HG02610 (cell line): ENCODE measurements at regions not wholly inside any gene's neighbourhood (a gene's known extent, or its start where the extent isn't known, plus 50 kb on each side); places are given as distances from the start of the nearest gene placed in this dataset.
"Not testable (repeated sequence)": the region's sequence is repeated elsewhere in the genome, so short reads cannot be mapped to it uniquely, and the experiment has no call there.

Source experiments
- ATAC-seq: cut with Tn5 transposase; IDR thresholded peaks from one replicate; pipeline ENCODE4 v1.9.1; 2021; ENCODE audit warnings: mild to moderate bottlenecking, moderate library complexity; ENCODE audit not compliant: unreplicated experiment

DNA sequence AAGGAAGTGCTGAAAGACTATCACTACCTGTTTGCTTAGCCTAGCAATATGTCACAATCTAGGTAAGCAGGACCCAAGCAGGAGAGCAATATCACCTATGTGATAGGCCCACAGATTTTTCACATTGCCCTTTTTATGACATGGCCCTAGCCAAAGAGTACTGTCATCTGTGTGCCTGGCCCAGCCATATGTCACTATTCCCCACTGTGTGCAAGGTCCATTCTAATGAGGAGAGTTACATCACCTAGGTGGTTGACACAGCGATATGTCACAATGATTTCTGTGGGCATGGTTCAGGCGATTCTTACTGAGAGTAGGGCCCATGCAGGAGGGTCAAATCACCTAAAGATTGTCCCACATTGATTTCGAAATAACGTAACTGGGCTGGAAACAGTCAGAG is 967.7 kb upstream of the AMELY start:
- no peak for ATAC-seq

- ATAC-seq, result no peak
Observed at GRCh38 chrY:7878719-7879118, 967.2 kb upstream of the AMELY start.

- no peak for ATAC-seq
Observed at GRCh38 chrY:7877458-7877857, 965.9 kb upstream of the AMELY start.

GRCh38 chrY:7874080-7874479 is 962.5 kb upstream of the AMELY start:
- ATAC-seq, result no peak

DNA sequence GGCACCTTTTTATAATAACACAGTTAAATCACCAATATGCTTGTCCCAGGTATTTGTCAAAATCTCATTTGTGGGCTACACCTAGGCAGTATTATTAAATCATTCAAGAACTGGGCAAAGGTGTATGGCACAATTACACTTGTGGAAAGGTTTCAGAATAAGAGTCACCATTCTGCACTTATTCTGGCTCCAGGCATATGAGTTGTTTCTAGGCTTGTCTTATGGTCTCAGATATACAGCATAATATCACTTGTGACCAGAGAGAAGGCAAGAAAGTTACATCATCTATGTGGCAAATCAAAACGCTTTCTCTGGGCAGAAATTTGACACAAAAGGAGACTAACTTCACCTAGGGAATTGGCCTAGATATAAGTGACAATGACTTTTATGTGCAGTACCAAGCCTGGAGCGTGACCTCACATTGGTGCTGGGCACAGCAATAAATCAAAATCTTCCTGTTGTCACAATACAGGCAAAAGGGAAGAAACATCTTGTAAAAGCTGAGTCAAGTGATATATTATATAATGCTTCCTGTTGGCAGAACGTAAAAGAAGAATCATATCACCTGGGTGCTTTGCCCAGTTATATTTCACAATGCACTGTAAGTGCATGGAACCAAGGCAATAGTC is 959.9 kb upstream of the AMELY start:
- ATAC-seq, result no peak

GRCh38 chrY:7866976-7867375 is 955.4 kb upstream of the AMELY start:
- ATAC-seq, result no peak

DNA sequence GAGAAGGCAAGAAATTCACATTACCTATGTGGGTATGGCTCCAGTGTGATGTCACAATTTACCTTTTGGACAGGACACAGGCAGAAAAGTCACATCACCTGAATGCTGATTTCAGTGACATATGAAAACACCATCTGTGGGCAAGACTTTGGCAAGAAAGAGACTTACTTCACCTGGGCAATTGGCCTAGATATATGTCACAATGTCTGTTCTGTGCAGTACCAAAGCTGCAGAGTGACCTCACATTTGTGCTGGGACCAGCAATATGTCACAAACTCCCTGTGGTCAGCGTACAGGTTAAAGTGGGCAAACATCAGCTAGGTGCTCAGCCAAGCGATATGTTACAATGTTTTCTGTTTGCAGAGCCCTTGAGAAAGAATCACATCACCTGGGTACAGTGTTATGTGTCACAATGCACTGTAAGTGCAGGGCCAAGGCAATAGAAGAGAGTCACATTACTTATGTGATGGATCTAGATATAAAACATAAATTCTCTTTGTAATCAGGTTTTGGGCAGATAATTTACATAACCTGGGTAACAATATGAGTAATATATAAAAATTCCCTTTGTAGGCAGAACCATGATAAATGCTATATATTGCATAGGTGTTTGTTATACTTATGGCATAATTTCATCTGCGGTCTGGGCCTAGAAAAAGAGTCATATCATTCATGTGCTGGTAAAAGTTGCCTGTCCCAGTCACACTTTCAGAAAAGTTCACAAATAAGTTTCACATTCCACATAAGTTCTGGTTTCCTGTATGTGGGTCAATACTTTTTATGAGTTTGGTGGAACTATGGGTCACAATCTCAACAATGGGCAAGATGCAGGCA is 949.4 kb upstream of the AMELY start:
- no peak for ATAC-seq

DNA sequence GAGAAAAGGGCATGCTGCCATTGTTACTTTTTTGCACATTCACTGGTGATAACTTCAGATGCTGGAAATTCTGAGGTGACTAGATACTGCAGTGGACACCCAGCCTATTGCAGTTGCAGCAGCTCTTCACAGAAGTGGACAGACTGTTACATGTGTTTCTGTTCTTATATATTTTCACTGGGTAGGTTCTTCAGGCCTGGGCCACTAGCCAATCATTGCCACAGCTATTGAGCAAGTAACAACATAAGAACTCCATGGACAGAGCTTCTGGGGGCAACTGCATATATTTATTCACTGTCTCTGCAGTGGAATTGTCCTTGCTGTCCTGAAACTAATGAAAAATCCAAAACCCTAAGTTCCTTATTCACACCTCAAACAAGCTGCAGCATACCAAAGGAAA is 938.6 kb upstream of the AMELY start:
- ATAC-seq, result no peak

DNA sequence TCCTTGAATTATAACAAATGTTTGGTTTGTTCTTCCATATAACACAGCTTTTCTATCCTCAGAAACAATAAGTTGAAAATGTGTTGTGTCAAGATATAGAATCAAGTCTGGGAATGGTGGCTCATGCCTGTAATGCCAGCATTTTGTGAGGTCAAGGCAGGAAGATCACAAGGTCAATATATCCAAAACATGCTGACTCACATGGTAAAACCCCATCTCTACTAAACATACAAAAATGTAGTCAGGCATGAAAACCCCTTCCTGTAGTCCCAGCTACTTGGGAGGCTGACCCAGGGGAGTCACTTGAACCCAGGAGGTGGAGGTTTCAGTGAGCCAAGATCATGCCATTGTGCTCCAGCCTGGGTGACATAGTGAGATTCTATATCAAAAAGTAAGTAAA is 934.2 kb upstream of the AMELY start:
- no peak for ATAC-seq

GRCh38 chrY:7837046-7837445 is 925.5 kb upstream of the AMELY start:
- ATAC-seq, result no peak

- no peak for ATAC-seq
Observed at GRCh38 chrY:7836366-7836765, 924.8 kb upstream of the AMELY start.

- no peak for ATAC-seq
Observed at GRCh38 chrY:7835416-7835815, 923.9 kb upstream of the AMELY start.

DNA sequence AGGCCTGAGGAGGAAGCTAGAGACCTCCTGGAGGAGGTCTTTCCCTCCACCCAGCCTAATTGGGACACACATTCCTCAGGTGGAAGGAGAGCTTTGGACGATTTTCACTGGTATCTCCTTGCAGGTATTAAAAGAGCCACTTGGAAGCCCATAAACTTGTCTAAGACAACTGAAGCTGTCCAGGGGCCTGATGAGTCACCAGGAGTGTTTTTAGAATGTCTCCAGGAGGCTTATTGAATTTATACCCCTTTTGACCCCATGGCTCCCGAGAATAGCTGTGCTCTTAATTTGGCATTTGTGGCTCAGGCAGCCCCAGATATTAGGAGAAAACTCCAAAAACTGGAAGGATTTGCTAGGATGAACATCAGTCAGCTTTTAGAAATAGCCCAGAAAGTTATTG is 922.7 kb upstream of the AMELY start:
- ATAC-seq, result no peak

DNA sequence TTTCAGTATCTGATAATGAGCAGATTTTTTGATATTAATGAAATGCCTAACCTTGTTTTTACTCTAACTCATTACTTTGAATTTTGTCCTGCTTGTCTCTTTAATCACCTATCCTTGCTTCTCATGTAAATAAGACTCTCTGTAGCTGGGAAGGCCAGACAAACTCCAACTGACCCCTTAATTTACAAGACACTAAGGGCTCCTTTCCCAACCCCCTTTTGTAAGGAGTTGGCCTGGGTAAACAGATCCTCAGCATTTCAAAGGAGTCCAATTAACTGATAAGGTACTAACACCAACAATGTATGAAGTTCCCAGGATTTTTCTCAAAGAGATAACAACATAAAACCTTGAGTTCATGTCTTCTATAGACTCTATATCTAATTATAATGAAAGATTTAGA is 919.3 kb upstream of the AMELY start:
- not testable (repeated sequence) for ATAC-seq

GRCh38 chrY:7826533-7826932 is 915.0 kb upstream of the AMELY start:
- ATAC-seq, result no peak

DNA sequence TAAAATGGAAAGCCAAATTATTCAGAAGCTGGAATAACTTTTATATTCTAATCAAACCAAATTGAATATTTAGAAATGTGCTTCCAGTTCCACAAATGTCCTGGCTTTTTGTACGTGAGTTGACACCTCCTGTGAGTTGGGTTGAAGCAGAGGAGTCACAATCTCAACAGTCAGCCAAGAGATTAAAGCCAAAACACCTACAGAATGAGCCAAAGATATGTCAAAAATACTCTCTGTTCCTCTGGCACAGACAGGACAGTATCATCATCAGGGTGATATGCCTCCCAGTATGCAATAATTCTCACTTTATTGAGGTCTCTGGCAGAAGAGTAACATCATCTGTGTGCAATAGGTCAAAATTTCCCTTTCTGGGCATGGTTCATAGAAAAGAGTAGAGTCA is 914.3 kb upstream of the AMELY start:
- ATAC-seq, result no peak

DNA sequence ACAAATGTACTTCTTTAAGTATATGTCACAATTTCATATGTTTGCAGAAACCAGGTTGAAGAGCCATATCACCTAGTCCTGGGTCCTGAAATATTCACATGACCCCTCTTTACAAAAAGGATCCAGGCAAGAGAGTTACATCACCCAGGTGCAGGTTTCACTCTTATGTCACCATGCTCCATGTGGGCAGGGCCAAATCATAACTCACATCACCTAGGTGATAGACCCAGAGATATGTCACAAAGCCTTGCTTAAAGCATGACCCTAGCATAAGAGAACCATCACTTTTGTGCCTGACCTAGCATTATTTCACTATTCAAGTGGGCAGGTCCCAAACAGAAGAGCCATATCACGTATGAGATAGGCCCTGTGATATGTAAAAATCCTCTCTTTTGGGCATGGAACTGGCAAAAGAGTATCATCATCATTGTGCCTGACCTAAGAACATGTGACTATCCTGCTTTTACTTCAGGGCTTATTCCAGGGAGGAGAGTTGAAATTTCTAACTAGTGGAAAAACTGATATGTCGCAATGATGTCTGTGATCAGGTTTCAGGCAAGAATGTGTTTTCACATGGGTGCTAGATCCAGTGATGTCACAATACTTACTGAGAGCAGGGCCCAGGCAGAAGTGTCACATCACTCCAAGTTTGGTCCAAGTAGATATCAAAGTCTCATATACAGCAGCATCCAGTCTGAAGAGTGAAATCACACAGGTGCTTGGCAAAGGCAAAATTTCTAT is 909.9 kb upstream of the AMELY start:
- no peak for ATAC-seq

GRCh38 chrY:7818924-7819323 is 907.4 kb upstream of the AMELY start:
- ATAC-seq, result no peak

DNA sequence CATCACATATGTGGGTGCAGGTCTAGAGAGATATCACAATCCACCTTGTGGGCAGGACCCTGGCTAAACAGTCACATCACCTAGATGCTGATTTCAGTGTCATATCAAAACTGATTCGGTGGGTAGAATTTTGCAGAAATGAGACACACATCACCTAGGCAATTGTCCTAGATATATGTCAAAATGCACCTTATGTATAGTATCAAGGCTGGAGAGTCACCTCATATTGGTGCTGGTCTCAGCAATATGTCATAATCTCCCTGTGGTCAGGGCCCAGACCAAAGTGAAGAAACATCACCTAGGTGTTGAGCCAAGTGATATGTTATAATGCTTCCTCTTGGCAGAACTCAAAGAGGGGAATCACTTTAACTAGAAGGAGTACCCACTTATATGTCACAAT is 905.0 kb upstream of the AMELY start:
- peak; percentile 68 for ATAC-seq

GRCh38 chrY:7815921-7816320 is 904.4 kb upstream of the AMELY start:
- ATAC-seq, result no peak

- ATAC-seq, result no peak
Observed at GRCh38 chrY:7815285-7815684, 903.7 kb upstream of the AMELY start.

DNA sequence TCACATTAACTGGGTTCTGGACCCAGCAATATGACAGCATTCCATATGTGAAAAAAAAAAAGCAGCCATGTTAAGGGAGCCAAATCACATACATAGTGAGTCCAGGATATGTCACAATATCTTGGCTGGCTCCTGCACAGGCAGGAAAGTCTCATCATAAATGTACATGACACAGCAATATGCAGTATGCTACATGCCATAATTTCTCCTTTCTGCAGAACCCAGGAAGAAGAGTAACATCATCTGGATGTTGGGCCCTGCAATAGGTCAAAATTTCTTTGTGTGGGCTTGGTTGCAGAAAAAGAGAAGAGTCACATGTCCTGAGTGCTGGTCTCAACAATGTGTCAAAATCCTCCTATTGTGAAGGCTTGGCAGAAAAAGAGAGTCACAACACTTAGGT is 902.8 kb upstream of the AMELY start:
- ATAC-seq, result no peak
